HepG2 (cell line): ENCODE measurements at regions not wholly inside any gene's neighbourhood (a gene's known extent, or its start where the extent isn't known, plus 50 kb on each side); places are given as distances from the start of the nearest gene placed in this dataset.

Source experiments
- BCL3 ChIP-seq: sonication (generic); formaldehyde crosslinking; IDR thresholded peaks from 2 replicates; pipeline ENCODE4 v1.5.1; 2020; ENCODE audit warnings: mild to moderate bottlenecking, missing genetic modification reagents, moderate library complexity
- MEIS1 ChIP-seq: sonication (generic); formaldehyde crosslinking; IDR thresholded peaks from 2 replicates; pipeline ENCODE4 v1.9.0; 2021; ENCODE audit warnings: mild to moderate bottlenecking, missing genetic modification reagents, moderate library complexity, borderline replicate concordance
- POLR2A ChIP-seq, 2 experiments: IDR thresholded peaks; 2 replicates each; pipeline ENCODE4 v1.6.1; 2011; ENCODE audit warnings: low read depth in 2 of 2, low read length in 2 of 2, mild to moderate bottlenecking in 1 of 2, moderate library complexity in 1 of 2; ENCODE audit not compliant: insufficient read depth in 1 of 2
- RCOR2 ChIP-seq: IDR thresholded peaks from 2 replicates; pipeline ENCODE4 v1.6.1; 2016; ENCODE audit warnings: missing biosample characterization, missing genetic modification reagents
- ZFX ChIP-seq: sonication (generic); formaldehyde crosslinking; IDR thresholded peaks from 2 replicates; pipeline ENCODE4 v1.4.0; 2020; ENCODE audit warnings: mild to moderate bottlenecking, low read depth, missing genetic modification reagents, moderate library complexity
- ZNF317 ChIP-seq: sonication (generic); formaldehyde crosslinking; IDR thresholded peaks from 2 replicates; pipeline ENCODE4 v1.5.0; 2020; ENCODE audit warnings: mild to moderate bottlenecking, missing genetic modification reagents
- ZNF776 ChIP-seq: sonication (generic); formaldehyde crosslinking; IDR thresholded peaks from 2 replicates; pipeline ENCODE4 v1.4.0; 2020; ENCODE audit warnings: mild to moderate bottlenecking, missing genetic modification reagents
- TF ChIP-seq, protein P1 (sequence below): sonication (generic); formaldehyde crosslinking; IDR thresholded peaks from 2 replicates; pipeline ENCODE4 v1.5.0; 2020; ENCODE audit warnings: mild to moderate bottlenecking, missing genetic modification reagents, moderate library complexity

GRCh38 chr21:39060485-39061083 is 122.7 kb downstream of the PSMG1 start:
- TF ChIP-seq ZFX (CRISPR knock-in tag) (no peak), BCL3 (CRISPR knock-in tag) (no peak), POLR2A (IDR thresholded peaks at IDR 0.05; ENCODE audit: insufficient read depth in 1 of 2, low read depth in 2 of 2, low read length in 2 of 2) (no peak), RCOR2 (no peak), ZNF776 (CRISPR knock-in tag) (no peak), ZNF317 (CRISPR knock-in tag) (no peak), MEIS1 (CRISPR knock-in tag) (no peak)
- TF ChIP-seq, protein P1, sequence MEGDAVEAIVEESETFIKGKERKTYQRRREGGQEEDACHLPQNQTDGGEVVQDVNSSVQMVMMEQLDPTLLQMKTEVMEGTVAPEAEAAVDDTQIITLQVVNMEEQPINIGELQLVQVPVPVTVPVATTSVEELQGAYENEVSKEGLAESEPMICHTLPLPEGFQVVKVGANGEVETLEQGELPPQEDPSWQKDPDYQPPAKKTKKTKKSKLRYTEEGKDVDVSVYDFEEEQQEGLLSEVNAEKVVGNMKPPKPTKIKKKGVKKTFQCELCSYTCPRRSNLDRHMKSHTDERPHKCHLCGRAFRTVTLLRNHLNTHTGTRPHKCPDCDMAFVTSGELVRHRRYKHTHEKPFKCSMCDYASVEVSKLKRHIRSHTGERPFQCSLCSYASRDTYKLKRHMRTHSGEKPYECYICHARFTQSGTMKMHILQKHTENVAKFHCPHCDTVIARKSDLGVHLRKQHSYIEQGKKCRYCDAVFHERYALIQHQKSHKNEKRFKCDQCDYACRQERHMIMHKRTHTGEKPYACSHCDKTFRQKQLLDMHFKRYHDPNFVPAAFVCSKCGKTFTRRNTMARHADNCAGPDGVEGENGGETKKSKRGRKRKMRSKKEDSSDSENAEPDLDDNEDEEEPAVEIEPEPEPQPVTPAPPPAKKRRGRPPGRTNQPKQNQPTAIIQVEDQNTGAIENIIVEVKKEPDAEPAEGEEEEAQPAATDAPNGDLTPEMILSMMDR (CRISPR knock-in tag), result no peak
